Inflammatory macrophage treated with lipopolysaccharide for 1 hour (primary cell): ENCODE measurements at regions not wholly inside any gene's neighbourhood (a gene's known extent, or its start where the extent isn't known, plus 50 kb on each side); places are given as distances from the start of the nearest gene placed in this dataset.
"Not testable (repeated sequence)": the region's sequence is repeated elsewhere in the genome, so short reads cannot be mapped to it uniquely, and the experiment has no call there.

Experiments used
- DNase-seq, 2 donors: peaks; one replicate each; pipeline ENCODE4 v3.0.0-alpha.2; 2020 to 2022

DNA sequence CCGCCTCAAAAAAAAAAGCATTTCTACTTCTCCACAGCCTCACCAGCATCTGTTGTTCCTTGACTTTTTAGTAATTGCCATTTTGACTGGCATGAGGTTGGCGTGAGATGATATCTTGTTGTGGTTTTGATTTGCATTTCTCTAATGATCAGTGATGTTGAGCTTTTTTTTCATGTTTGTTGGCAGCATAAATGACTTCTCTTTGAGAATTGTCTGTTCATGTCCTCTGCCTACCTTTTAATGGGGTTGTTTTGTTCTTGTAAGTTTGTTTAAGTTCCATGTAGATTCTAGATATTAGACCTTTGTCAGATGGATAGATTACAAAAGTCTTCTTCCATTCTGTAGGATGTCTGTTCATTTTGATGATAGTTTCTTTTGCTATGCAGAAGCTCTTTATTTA, 182.9 kb downstream of the FOXG1 start:
- no peak for DNase-seq

DNA sequence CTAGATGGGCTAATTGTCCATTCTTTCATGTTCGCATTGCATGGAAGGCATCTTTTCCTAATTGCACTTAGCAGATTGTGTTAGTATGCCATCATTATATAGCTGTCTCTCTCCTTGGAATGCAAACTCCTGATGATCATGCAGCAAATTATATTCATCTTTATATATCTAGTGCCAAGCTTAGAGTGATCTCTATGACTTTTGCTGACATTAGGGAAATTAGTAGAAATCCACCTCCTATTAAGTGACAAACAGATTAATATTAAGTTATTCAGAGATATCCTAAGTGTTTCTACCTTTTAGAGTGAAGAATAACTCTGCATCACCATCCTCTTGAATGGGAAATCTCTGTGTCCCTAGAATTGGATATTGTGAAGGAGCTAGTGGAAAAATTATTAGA, 185.6 kb downstream of the FOXG1 start:
- DNase-seq = no peak

- DNase-seq = no peak
These were observed 186.1 kb downstream of the FOXG1 start for GRCh38 chr14:28952666-28953065.

- no peak for DNase-seq
These were observed 187.4 kb downstream of the FOXG1 start for GRCh38 chr14:28953973-28954372.

- no peak for DNase-seq
These were observed 200.0 kb downstream of the FOXG1 start for GRCh38 chr14:28966416-28967233.

- DNase-seq = no peak
These were observed 208.5 kb downstream of the FOXG1 start for GRCh38 chr14:28975084-28975483.

- no peak for DNase-seq
These were observed 215.6 kb downstream of the FOXG1 start for GRCh38 chr14:28982228-28982627.

- DNase-seq = no peak
These were observed 216.7 kb downstream of the FOXG1 start for GRCh38 chr14:28983279-28983678.

- no peak for DNase-seq
These were observed 220.9 kb downstream of the FOXG1 start for GRCh38 chr14:28987516-28987915.

GRCh38 chr14:28997196-28997595, 230.6 kb downstream of the FOXG1 start:
- not testable (repeated sequence) for DNase-seq

DNA sequence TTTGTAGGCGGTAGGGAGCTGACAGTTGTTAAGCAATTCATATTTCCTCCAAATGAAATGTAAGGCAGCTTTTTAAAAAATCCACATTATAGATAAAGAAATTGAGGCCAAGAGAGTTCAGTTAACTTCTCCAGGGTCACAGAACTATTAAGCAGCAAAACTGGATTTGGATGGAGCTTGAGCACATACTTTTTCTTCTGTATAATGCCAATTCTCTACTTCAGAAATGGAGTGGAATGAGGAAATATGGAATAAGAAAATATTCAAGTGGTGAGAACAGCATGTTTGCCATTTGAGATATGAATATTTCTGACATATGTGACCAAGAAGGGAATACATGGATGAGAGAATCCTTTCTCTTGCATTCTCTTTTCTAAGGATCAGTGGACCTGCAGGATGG, 233.1 kb downstream of the FOXG1 start:
- DNase-seq = no peak

DNA sequence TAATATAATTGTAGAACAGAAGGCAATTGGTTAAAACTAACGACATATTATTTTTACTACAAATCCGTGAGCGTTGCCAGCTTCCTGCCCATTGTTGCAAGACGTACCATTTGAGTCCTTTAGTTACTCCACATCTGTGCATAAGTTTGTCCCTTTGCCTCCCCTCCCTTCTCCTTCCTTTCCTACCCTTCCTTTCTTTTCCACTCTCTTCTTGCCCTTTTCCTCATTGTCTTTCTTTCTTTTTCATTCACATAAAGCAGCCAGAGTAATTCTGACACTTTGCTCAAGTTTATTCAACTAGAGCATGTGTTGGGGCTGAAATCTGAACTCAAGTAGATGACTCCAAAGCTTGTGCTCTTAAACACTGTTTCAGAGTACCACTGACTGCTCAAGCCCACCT, 239.1 kb downstream of the FOXG1 start:
- no peak for DNase-seq

DNA sequence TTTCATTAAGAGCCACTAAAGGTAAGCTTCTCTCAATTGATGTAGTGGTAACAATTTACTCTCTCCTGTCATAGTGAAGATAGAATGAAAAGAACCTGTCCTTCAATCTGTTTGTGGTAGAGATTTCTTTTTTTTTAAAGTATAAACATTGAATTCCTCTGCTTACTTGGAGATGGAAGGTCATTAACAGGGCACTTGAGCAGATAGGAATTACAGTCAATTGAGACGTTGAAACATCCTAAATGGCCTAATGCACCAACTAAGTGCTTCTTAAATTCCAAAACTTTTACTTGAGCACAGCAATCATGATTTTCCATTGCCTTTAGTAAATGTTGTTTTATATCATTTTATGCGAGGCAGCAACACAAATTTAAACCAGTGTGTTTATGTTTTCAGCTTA, 241.4 kb downstream of the FOXG1 start:
- DNase-seq = no peak

DNA sequence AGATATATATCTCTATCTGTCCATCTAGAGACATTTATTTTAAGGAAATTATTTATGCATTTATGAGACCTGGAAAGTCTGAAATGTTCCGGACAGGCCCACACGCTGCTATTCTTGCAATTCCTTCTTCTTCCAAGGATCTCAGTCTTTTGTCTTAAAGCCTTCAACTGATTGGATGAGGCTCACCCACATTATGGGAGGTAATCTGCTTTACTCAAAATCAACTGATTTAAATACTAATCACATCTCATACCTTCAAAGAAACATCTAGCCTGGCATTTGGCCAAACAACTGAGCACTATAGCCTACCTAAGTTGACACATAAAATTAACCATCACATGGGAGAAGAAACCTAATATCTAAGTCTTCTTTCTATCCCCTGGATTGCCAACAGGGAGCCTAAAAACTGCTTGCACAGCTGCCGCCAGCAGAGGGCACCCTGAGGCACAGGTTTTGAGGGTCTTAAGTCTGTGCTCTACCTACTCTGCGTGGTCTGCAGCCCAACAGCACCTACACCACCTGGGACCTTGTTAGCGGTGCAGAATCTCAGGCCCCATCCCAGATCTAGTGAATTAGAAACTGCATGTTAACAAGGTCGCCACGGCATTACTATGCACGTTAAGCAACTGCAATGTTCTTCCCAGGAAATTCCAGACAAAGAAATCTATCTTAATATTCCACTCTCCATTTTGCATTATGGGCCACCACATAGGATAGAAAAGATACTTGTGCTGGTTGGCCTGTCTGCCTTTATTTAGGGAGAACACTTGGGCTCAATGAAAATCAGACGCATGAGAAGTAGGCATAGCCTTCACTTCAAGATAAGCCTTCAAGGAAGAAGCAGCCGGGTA, 249.7 kb downstream of the FOXG1 start:
- DNase-seq = peak in 1 of 2 donors; percentile 2

DNA sequence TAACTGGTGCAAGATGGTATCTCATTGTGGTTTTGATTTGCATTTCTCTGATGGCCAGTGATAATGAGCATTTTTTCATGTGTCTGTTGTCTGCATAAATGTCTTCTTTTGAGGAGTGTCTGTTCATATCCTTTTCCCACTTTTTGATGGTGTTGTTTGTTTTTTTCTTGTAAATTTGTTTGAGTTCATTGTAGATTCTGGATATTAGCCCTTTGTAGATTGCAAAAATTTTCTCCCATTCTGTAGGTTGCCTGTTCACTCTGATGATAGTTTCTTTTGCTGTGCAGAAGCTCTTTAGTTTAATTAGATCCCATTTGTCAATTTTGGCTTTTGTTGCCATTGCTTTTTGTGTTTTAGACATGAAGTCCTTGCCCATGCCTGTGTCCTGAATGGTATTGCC, 256.9 kb downstream of the FOXG1 start:
- not testable (repeated sequence) for DNase-seq

GRCh38 chr14:29027441-29027840, 260.9 kb downstream of the FOXG1 start:
- DNase-seq = not testable (repeated sequence)

DNA sequence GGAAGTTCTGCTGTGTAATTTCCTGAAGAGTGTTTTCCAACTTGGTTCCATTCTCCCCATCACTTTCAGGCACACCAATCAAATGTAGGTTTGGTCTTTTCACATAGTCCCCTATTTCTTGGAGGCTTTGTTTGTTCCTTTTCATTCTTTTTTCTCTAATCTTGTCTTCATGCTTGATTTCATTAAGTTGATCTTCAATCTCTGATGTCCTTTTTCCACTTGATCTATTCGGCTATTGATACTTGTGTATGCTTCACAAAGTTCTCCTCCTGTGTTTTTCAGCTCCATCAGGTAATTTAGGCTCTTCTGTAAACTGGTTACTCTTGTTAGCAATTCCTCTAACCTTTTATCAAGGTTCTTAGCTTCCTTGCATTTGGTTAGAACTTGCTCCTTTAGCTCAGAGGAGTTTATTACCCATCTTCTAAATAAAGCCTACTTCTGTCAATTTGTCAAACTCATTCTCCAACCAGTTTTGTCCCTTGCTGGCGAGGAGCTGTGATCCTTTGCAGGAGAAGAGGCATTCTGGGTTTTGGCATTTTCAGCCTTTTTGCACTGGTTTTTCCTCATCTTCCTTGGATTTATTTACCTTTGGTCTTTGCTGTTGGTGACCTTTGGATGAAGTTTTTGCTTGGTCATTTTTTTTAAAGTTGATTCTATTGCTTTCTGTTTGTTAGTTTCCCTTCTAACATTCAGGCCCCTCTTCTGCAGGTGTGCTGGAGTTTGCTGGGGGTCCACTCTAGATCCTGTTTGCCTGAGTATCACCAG, 261.5 kb downstream of the FOXG1 start:
- DNase-seq = not testable (repeated sequence)

DNA sequence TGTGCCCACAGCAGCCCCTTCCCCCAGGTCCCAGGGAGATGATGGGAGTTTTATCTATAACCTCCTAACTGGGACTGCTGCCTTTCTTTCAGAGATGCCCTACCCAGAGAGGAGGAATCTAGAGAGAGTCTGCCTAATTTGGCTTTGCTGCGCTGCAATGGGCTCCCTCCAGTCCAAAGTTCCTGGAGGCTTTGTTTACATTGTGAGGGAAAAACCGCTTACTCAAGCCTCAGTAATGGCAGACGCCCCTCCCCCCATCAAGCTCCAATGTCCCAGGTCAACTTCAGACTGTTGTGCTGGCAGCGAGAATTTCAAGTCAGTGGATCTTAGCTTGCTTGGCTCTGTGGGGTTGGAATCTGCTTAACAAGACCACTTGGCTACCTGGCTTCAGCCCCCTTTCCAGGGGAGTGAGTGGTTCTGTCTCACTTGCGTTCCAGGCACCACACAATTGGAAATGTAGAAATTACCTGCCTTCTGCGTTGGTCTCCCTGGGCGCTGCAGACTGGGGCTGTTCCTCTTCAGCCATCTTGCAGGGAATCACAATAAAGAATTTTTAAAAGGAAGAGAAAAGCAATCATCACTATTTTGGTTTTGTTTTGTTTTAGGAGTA, 262.5 kb downstream of the FOXG1 start:
- no peak for DNase-seq

DNA sequence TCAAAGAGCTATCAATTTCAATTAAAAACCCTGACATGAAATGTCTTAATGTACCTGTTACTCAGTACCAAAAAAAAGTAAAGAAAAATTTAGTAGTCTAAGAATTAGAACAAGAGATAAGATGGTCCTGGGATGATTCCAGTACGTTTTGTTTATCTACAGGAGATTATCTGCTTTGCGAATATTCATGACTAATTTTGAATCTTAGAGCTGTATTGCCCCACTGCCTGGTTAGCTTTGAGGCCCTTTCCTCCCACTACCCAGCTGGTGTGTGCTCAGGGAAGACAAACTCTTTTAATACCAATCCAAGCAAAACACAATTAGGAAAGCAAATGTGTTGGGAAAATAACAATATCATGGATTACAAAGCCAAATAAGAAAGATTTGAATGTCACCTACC, 263.5 kb downstream of the FOXG1 start:
- no peak for DNase-seq

DNA sequence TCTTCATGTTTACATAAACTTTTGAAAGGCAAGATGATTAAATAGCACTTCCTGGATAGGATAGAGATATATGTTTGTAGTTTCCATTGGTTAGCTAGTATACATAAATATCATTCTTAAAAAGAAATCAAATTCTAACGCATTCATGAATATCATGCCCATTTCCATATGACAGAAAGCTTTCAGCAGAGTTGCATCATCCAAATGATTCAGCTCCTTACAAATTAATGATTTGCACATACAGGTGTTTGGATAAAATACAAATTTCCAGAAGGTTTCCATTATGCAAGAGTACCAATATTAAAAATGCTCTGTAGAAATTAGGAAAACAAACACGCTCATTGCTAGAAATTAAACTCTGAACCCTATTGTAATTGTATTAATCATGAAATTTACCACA, 264.4 kb downstream of the FOXG1 start:
- DNase-seq = no peak

GRCh38 chr14:29035134-29035533, 268.5 kb downstream of the FOXG1 start:
- no peak for DNase-seq

DNA sequence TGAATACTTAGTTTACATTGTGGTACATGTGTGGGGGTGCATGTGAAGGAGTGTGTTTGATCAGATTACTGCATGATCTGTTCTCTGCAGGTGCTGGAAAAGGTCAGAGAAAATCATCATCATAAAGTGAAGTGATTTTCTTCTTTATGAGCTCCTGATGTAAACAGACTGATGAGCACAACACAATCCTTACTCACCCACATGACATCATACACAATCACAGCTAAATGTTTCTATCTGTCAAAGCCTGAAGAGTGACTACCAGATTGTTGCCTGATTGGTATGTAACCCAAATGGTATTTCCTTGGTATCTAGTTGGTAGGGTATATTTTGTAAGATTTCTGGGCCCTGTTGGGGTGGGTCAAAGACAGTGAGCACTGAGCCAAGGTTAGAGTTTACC, 270.8 kb downstream of the FOXG1 start:
- no peak for DNase-seq

DNA sequence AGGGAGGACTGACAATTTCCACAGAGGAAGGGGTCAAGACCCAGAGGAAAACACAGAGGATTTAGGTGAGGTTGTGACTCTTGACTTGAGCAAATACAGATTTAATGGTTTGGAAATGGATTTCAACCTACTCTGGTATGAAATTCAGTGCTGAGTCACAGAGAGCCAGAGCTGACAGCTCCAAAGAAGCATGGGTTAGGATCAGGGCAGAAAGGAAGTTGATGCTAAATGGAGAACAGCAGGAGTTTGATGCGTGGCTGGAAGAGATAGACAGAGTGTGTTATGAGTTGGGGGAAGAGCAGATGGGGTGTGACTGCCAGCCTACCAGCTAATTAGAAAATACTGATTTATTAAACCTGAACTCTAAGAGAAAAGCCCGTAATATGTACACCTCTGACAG, 272.6 kb downstream of the FOXG1 start:
- no peak for DNase-seq
